ENCODE measurements at regions not wholly inside any gene's neighbourhood (a gene's known extent, or its start where the extent isn't known, plus 50 kb on each side); places are given as distances from the start of the nearest gene placed in this dataset.

DNA sequence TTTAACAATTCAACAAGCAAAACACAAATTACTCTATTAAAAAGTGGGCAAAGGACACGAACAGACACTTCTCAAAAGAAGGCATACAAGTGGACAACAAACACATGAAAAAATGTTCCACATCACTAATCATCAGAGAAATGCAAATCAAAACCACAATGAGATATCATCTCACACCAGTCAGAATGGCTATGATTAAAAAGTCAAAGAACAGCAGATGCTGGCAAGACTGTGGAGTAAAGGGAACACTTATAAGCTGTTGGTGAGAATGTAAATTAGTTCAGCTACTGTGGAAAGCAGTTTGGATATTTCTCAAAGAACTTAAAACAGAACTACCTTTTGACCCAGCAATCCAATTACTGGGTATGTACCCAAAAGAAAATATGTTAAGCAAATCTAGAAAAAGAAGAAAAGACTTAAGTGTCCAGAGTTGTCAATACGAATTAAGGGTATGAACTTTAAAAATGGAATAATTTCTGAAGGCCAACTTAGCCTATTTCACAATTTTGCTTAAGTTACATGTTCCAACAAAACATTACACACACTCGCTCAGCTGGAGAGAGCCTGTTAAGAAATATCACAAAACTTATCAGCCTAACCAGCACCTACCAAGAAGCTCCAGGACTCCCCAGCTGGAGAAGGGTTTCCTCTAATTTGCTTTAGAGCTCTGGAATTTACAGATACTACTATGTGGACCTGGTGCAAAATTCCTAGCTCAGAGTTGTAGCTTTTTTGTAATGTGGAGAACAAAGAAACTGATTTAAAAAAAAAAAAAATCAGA is 232.1 kb downstream of the DUSP10 start:
- TF ChIP-seq, protein P1, sequence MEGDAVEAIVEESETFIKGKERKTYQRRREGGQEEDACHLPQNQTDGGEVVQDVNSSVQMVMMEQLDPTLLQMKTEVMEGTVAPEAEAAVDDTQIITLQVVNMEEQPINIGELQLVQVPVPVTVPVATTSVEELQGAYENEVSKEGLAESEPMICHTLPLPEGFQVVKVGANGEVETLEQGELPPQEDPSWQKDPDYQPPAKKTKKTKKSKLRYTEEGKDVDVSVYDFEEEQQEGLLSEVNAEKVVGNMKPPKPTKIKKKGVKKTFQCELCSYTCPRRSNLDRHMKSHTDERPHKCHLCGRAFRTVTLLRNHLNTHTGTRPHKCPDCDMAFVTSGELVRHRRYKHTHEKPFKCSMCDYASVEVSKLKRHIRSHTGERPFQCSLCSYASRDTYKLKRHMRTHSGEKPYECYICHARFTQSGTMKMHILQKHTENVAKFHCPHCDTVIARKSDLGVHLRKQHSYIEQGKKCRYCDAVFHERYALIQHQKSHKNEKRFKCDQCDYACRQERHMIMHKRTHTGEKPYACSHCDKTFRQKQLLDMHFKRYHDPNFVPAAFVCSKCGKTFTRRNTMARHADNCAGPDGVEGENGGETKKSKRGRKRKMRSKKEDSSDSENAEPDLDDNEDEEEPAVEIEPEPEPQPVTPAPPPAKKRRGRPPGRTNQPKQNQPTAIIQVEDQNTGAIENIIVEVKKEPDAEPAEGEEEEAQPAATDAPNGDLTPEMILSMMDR (IDR thresholded peaks at IDR 0.05; ENCODE audit: low read depth, low read length) = no peak
- ChIA-PET CTCF (no interaction called here), POLR2A (interaction anchor here (0.6 kb wide), 1 partner anchor 584 kb away, joined by 3 read pairs; no protein-coding TSS in a partner anchor)
- DNase-seq (ENCODE audit: low read depth, low spot score) = no peak
- peaks cover under 1% of the 10 kb centered on the region; the same call in 1 of the 2 replicates for H3K9me3 ChIP-seq (ENCODE audit: control insufficient read depth, insufficient read depth, low read length)
- no peak overlapping the region for H3K4me3 ChIP-seq (ENCODE audit: low read depth, low read length)
- no peak overlapping the region for H3K27ac ChIP-seq (ENCODE audit: low read depth, low read length)
- H3K27me3 ChIP-seq (ENCODE audit: control insufficient read depth, insufficient read depth, low read length) = no peaks in the 10 kb centered on the region

DNA sequence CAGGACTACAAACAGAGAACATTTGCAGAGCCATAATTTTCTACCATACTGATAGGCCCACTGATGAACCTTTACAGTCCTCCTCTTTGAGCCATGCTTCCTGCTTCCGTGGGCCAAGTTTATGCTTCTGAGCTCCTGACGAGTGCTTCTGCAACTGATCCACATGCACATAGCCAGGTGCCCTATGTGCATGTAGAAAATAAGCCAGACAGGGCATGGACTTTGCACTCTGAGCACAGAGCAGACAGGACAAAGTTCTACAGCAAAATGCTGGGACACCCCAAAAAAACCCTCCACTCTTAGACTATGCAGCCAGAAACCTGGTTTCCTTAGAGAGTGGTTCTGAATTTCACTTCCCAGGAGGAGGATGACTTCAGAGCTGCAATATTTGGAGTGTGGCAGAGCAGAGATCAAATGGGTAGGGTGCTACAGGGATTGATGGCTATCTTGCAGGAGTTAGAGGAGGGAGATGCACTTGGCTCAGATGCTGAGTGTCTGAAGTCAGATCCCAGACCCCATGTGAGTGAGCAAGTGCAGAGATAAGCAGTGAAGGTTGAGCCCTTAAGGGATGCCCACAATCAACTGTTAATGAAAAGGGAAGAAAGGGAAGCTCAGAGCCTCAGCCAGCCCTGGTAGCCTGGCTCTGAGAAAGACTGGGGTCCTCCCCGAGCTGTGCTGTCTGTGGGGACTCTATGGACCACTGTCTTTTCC is 230.9 kb downstream of the DUSP10 start:
- POLR2A ChIA-PET = no interaction called here
- Histone ChIP-seq H3K9me3 (ENCODE audit: control insufficient read depth, insufficient read depth, low read length) (no peaks in the 10 kb centered on the region), H3K4me3 (ENCODE audit: low read depth, low read length) (no peak overlapping the region), H3K27me3 (ENCODE audit: control insufficient read depth, insufficient read depth, low read length) (no peaks in the 10 kb centered on the region), H3K27ac (ENCODE audit: low read depth, low read length) (no peak overlapping the region)
- DNase-seq (ENCODE audit: low read depth, low spot score) = no peak
- CTCF ChIA-PET = interaction anchor here (0.7 kb wide), 1 partner anchor 231 kb away, joined by 3 read pairs; the partner anchor contains the start of gene DUSP10
- TF ChIP-seq, protein P1 (IDR thresholded peaks at IDR 0.05; ENCODE audit: low read depth, low read length) = no peak

DNA sequence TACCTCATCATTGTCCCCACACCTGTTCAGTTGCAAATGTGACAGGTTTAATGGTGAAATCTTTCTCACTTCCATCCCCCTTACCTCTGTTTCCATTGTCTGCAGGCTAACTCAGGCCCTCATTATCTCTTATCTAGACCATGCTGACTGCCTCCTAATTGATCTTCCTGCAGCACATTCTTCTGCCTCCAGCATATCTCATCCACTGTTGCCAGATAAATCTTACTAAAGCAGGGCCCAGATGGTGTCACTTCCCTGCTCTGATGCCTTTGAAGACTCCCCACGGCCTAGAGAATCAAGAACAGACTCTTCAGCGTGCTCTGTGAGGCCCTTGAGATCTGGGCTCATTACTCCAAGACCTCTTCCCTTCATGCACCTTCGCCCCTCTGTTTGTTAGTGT is 230.1 kb downstream of the DUSP10 start:
- H3K4me3 ChIP-seq (ENCODE audit: low read depth, low read length) = no peak overlapping the region
- ChIA-PET POLR2A (no interaction called here), CTCF (interaction anchor here (0.7 kb wide), 1 partner anchor 230 kb away, joined by 3 read pairs; the partner anchor contains the start of gene DUSP10)
- no peaks in the 10 kb centered on the region for H3K9me3 ChIP-seq (ENCODE audit: control insufficient read depth, insufficient read depth, low read length)
- no peak for DNase-seq (ENCODE audit: low read depth, low spot score)
- no peak overlapping the region for H3K27ac ChIP-seq (ENCODE audit: low read depth, low read length)
- TF ChIP-seq, protein P1 (IDR thresholded peaks at IDR 0.05; ENCODE audit: low read depth, low read length) = no peak
- no peaks in the 10 kb centered on the region for H3K27me3 ChIP-seq (ENCODE audit: control insufficient read depth, insufficient read depth, low read length)

DNA sequence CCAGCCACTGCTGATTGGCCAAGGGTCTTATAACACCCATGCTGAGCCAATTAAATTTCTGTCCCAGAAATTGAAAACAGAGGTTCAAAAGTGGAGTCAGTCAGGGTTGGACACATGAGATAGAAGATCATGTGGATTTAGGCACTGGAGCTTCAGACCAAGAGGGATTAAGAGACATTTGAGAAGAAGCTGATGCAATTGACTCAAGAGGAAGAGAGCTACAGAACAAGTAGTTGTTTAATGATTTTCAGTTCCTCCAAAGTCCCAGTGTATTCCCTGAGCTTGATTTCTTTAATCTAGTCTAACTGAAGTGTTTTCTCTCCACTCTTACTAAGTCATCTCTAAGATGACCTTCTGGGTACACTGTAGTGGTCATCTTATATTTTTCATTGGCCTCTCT is 227.1 kb downstream of the DUSP10 start:
- CTCF ChIA-PET = interaction anchor here (1.0 kb wide), 1 partner anchor 37 kb away, joined by 3 read pairs; no protein-coding TSS in a partner anchor
- Histone ChIP-seq H3K9me3 (ENCODE audit: control insufficient read depth, insufficient read depth, low read length) (no peaks in the 10 kb centered on the region), H3K27me3 (ENCODE audit: control insufficient read depth, insufficient read depth, low read length) (no peaks in the 10 kb centered on the region), H3K4me3 (ENCODE audit: low read depth, low read length) (no peak overlapping the region), H3K27ac (ENCODE audit: low read depth, low read length) (no peak overlapping the region)
- POLR2A ChIA-PET = no interaction called here
- DNase-seq (ENCODE audit: low read depth, low spot score) = no peak
- TF ChIP-seq, protein P1 (IDR thresholded peaks at IDR 0.05; ENCODE audit: low read depth, low read length) = no peak

DNA sequence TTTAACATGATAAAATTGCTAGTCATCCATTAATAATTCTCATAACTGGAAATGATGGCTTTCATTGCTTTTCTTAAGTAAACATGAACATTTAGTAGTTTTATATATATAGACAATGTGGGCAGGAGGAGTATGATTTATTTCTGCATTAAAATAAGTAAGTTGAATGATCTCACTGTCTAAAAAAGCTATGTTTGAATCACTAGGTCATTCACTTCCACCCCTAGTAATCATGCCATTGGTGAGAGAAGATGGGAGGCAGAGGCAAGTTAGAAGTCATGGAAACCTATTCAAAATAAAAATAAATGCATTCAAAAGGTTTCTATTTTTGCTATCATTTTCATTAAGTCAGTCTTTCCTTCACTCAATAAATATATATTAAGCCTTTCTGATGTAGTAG is 226.4 kb downstream of the DUSP10 start:
- ChIA-PET CTCF (interaction anchor here (1.0 kb wide), 1 partner anchor 38 kb away, joined by 3 read pairs; no protein-coding TSS in a partner anchor), POLR2A (no interaction called here)
- Histone ChIP-seq H3K27ac (ENCODE audit: low read depth, low read length) (no peak overlapping the region), H3K27me3 (ENCODE audit: control insufficient read depth, insufficient read depth, low read length) (no peaks in the 10 kb centered on the region), H3K4me3 (ENCODE audit: low read depth, low read length) (no peak overlapping the region), H3K9me3 (ENCODE audit: control insufficient read depth, insufficient read depth, low read length) (no peaks in the 10 kb centered on the region)
- TF ChIP-seq, protein P1 (IDR thresholded peaks at IDR 0.05; ENCODE audit: low read depth, low read length) = no peak
- DNase-seq (ENCODE audit: low read depth, low spot score) = no peak

Data from AG04450 (cell line).